HepG2 (cell line): ENCODE measurements at regions not wholly inside any gene's neighbourhood (a gene's known extent, or its start where the extent isn't known, plus 50 kb on each side); places are given as distances from the start of the nearest gene placed in this dataset.
A peak's percentile ranks its signal among the peaks of the same experiment; 100 is the strongest.

Experiments
- ATF7 ChIP-seq, 2 experiments: fragments of 450-650 bp in 1 of 2; sonication (generic) in 1 of 2; formaldehyde crosslinking in 1 of 2; IDR thresholded peaks; 2 replicates each; pipeline versions ENCODE4 v1.4.0 to v1.6.1; 2016 to 2020; ENCODE audit warnings: antibody characterized with exemption in 1 of 2, mild to moderate bottlenecking in 1 of 2, missing genetic modification reagents in 1 of 2
- BHLHE40 ChIP-seq: IDR thresholded peaks from 2 replicates; pipeline ENCODE4 v1.6.1; 2011; ENCODE audit warnings: low read length, improper control_type of control experiment
- FOSL1 ChIP-seq: sonication (generic); formaldehyde crosslinking; IDR thresholded peaks from 2 replicates; pipeline ENCODE4 v1.9.0; 2021; ENCODE audit warnings: missing genetic modification reagents, borderline replicate concordance
- KLF13 ChIP-seq: sonication (generic); formaldehyde crosslinking; IDR thresholded peaks from 2 replicates; pipeline ENCODE4 v1.4.0; 2020; ENCODE audit warnings: mild to moderate bottlenecking, missing genetic modification reagents
- LBX2 ChIP-seq: sonication (generic); formaldehyde crosslinking; IDR thresholded peaks from 2 replicates; pipeline ENCODE4 v1.5.0; 2020; ENCODE audit warnings: missing genetic modification reagents, mild to moderate bottlenecking, borderline replicate concordance
- MEIS2 ChIP-seq: sonication (generic); formaldehyde crosslinking; IDR thresholded peaks from 2 replicates; pipeline ENCODE4 v1.9.0; 2021; ENCODE audit warnings: mild to moderate bottlenecking, missing genetic modification reagents
- MYNN ChIP-seq: sonication (generic); formaldehyde crosslinking; IDR thresholded peaks from 2 replicates; pipeline ENCODE4 v1.4.0; 2020; ENCODE audit warnings: mild to moderate bottlenecking, low read depth, missing genetic modification reagents
- RAD21 ChIP-seq: fragments of 450-650 bp; formaldehyde crosslinking; IDR thresholded peaks from 2 replicates; pipeline ENCODE4 v1.5.0; 2020; ENCODE audit warnings: mild to moderate bottlenecking
- RBM22 ChIP-seq: fragments of 200-400 bp; formaldehyde crosslinking; optimal IDR thresholded peaks from 2 replicates; pipeline ENCODE3; 2017; ENCODE audit warnings: mild to moderate bottlenecking, low read length, moderate library complexity
- ZNF598 ChIP-seq: sonication (generic); formaldehyde crosslinking; IDR thresholded peaks from 2 replicates; pipeline ENCODE4 v1.5.1; 2020; ENCODE audit warnings: mild to moderate bottlenecking, missing genetic modification reagents, borderline replicate concordance
- ZNF616 ChIP-seq: sonication (generic); formaldehyde crosslinking; IDR thresholded peaks from 2 replicates; pipeline ENCODE4 v1.5.0; 2020; ENCODE audit warnings: low read depth, mild to moderate bottlenecking, missing genetic modification reagents
- ZNF629 ChIP-seq: sonication (generic); formaldehyde crosslinking; conservative IDR thresholded peaks from 2 replicates; pipeline ENCODE4 v1.5.0; 2020; ENCODE audit warnings: missing genetic modification reagents
- ZNF646 ChIP-seq: sonication (generic); formaldehyde crosslinking; IDR thresholded peaks from 2 replicates; pipeline ENCODE4 v1.9.0; 2021; ENCODE audit warnings: mild to moderate bottlenecking, missing genetic modification reagents
- ZNF841 ChIP-seq: sonication (generic); formaldehyde crosslinking; IDR thresholded peaks from 2 replicates; pipeline ENCODE4 v1.8.1; 2023; ENCODE audit warnings: missing genetic modification reagents, borderline replicate concordance
- TF ChIP-seq, protein P1 (sequence below): sonication (generic); formaldehyde crosslinking; IDR thresholded peaks from 2 replicates; pipeline ENCODE4 v1.5.0; 2020; ENCODE audit warnings: mild to moderate bottlenecking, missing genetic modification reagents, moderate library complexity
- TF ChIP-seq, protein P2 (sequence below): sonication (generic); formaldehyde crosslinking; IDR thresholded peaks from 2 replicates; pipeline ENCODE4 v1.5.0; 2020; ENCODE audit warnings: missing genetic modification reagents, mild to moderate bottlenecking, borderline replicate concordance
- TF ChIP-seq, protein P3 (sequence below): sonication (generic); formaldehyde crosslinking; IDR thresholded peaks from 2 replicates; pipeline ENCODE4 v1.5.0; 2020; ENCODE audit warnings: mild to moderate bottlenecking, missing genetic modification reagents, borderline replicate concordance

DNA sequence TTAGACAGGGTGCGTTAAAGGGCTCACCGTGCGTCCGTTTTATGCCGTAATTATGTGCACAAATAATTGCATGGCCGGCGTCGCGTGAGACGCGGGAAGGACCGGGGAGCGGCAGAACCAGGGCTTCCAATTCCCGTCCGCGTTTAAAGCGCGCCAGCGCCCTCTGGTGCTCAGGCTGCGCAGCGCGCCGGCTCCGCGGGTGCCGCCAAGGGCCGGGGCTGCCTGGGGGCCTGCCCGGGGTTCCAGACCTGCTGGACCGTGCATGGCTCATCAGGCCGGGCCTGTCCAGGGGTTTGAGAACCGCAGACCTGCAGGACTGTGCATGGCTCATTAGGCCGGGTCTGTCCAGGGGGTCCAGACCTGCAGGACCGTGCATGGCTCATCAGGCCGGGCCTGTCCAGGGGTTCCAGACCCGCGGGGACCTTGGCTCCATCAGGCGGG is 369.0 kb downstream of the THBS2 start (continued):
- TF ChIP-seq, protein P1, sequence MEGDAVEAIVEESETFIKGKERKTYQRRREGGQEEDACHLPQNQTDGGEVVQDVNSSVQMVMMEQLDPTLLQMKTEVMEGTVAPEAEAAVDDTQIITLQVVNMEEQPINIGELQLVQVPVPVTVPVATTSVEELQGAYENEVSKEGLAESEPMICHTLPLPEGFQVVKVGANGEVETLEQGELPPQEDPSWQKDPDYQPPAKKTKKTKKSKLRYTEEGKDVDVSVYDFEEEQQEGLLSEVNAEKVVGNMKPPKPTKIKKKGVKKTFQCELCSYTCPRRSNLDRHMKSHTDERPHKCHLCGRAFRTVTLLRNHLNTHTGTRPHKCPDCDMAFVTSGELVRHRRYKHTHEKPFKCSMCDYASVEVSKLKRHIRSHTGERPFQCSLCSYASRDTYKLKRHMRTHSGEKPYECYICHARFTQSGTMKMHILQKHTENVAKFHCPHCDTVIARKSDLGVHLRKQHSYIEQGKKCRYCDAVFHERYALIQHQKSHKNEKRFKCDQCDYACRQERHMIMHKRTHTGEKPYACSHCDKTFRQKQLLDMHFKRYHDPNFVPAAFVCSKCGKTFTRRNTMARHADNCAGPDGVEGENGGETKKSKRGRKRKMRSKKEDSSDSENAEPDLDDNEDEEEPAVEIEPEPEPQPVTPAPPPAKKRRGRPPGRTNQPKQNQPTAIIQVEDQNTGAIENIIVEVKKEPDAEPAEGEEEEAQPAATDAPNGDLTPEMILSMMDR (CRISPR knock-in tag) = peak; percentile 88
- TF ChIP-seq RAD21 (peak; percentile 95), ZNF841 (CRISPR knock-in tag) (no peak), LBX2 (0 out of 2 replicates have a peak, but pooled peaks have one; percentile 58), ZNF616 (CRISPR knock-in tag) (no peak), ZNF629 (CRISPR knock-in tag) (no peak), FOSL1 (CRISPR knock-in tag) (no peak), KLF13 (CRISPR knock-in tag) (0 out of 2 replicates have a peak, but pooled peaks have one; percentile 49), MEIS2 (CRISPR knock-in tag) (peak; percentile 36; the same call in 1 of the 2 replicates), MYNN (no peak), ATF7 (IDR thresholded peaks at IDR 0.05) (no peak), ATF7 (CRISPR knock-in tag; IDR thresholded peaks at IDR 0.05) (no peak), ZNF646 (no peak), BHLHE40 (0 out of 2 replicates have a peak, but pooled peaks have one; percentile 12), ZNF598 (CRISPR knock-in tag) (peak; percentile 82; the same call in 1 of the 2 replicates), RBM22 (no peak)
- TF ChIP-seq, protein P2, sequence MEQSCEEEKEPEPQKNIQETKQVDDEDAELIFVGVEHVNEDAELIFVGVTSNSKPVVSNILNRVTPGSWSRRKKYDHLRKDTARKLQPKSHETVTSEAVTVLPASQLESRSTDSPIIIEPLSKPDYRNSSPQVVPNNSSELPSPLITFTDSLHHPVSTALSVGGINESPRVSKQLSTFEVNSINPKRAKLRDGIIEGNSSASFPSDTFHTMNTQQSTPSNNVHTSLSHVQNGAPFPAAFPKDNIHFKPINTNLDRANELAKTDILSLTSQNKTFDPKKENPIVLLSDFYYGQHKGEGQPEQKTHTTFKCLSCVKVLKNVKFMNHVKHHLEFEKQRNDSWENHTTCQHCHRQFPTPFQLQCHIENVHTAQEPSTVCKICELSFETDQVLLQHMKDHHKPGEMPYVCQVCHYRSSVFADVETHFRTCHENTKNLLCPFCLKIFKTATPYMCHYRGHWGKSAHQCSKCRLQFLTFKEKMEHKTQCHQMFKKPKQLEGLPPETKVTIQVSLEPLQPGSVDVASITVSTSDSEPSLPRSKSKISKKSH (CRISPR knock-in tag) = no peak
- TF ChIP-seq, protein P3, sequence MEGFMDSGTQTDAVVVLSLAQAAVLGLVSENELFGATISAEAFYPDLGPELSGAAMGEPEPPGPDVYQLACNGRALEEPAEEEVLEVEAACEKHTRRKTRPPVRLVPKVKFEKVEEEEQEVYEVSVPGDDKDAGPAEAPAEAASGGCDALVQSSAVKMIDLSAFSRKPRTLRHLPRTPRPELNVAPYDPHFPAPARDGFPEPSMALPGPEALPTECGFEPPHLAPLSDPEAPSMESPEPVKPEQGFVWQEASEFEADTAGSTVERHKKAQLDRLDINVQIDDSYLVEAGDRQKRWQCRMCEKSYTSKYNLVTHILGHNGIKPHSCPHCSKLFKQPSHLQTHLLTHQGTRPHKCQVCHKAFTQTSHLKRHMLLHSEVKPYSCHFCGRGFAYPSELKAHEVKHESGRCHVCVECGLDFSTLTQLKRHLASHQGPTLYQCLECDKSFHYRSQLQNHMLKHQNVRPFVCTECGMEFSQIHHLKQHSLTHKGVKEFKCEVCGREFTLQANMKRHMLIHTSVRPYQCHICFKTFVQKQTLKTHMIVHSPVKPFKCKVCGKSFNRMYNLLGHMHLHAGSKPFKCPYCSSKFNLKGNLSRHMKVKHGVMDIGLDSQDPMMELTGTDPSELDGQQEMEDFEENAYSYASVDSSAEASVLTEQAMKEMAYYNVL (CRISPR knock-in tag) = peak; percentile 35; the same call in 1 of the 2 replicates
